H9 (cell line): ENCODE measurements at regions not wholly inside any gene's neighbourhood (a gene's known extent, or its start where the extent isn't known, plus 50 kb on each side); places are given as distances from the start of the nearest gene placed in this dataset.

Experiments used
- DNase-seq: peaks from one replicate; pipeline ENCODE4 v3.0.0-alpha.2; 2017
- H2AFZ ChIP-seq: one replicate; pipeline ENCODE4 v1.6.1; 2013; ENCODE audit warnings: mild to moderate bottlenecking, low read length, control low read depth, moderate library complexity
- H2AK5ac ChIP-seq: 2 replicates; pipeline ENCODE4 v1.6.1; 2013; ENCODE audit warnings: low read length, control low read depth, mixed read lengths; ENCODE audit not compliant: insufficient read length
- H2BK120ac ChIP-seq: one replicate; pipeline ENCODE4 v1.6.1; 2013; ENCODE audit warnings: low read depth, mild to moderate bottlenecking, low read length, control low read depth, inconsistent platforms; ENCODE audit not compliant: poor library complexity, severe bottlenecking
- H2BK12ac ChIP-seq: 2 replicates; pipeline ENCODE4 v1.6.1; 2013; ENCODE audit warnings: low read length, control low read depth, mixed read lengths, low read depth; ENCODE audit not compliant: insufficient read length
- H2BK15ac ChIP-seq: 2 replicates; pipeline ENCODE4 v1.6.1; 2013; ENCODE audit warnings: low read depth, low read length, control low read depth
- H2BK20ac ChIP-seq: one replicate; pipeline ENCODE4 v1.6.1; 2013; ENCODE audit warnings: low read depth, mild to moderate bottlenecking, low read length, control low read depth, inconsistent platforms; ENCODE audit not compliant: poor library complexity, severe bottlenecking
- H2BK5ac ChIP-seq: 2 replicates; pipeline ENCODE4 v1.6.1; 2013; ENCODE audit warnings: low read length, control low read depth, mixed read lengths; ENCODE audit not compliant: insufficient read length
- H3K14ac ChIP-seq: 2 replicates; pipeline ENCODE4 v1.6.1; 2013; ENCODE audit warnings: low read length, control low read depth; ENCODE audit not compliant: insufficient read depth
- H3K18ac ChIP-seq: 2 replicates; pipeline ENCODE4 v1.6.1; 2013; ENCODE audit warnings: low read depth, mild to moderate bottlenecking, mixed read lengths, low read length, control low read depth; ENCODE audit not compliant: insufficient read length
- H3K23ac ChIP-seq: 2 replicates; pipeline ENCODE4 v1.6.1; 2013; ENCODE audit warnings: low read length, control low read depth, mixed read lengths, low read depth; ENCODE audit not compliant: insufficient read length
- H3K23me2 ChIP-seq: 2 replicates; pipeline ENCODE4 v1.6.1; 2013; ENCODE audit warnings: low read depth, mild to moderate bottlenecking, mixed read lengths, low read length, control low read depth; ENCODE audit not compliant: insufficient read length, poor library complexity, severe bottlenecking
- H3K27ac ChIP-seq: 2 replicates; pipeline ENCODE4 v1.5.1; 2013; ENCODE audit warnings: low read length, control low read depth, mixed read lengths, low read depth; ENCODE audit not compliant: insufficient read length
- H3K27me3 ChIP-seq: 2 replicates; pipeline ENCODE4 v1.6.1; 2013; ENCODE audit warnings: low read length, control low read depth, inconsistent platforms; ENCODE audit not compliant: insufficient read depth
- H3K4ac ChIP-seq: 2 replicates; pipeline ENCODE4 v1.6.1; 2013; ENCODE audit warnings: low read depth, mild to moderate bottlenecking, control low read depth, inconsistent platforms, low read length, moderate library complexity
- H3K4me1 ChIP-seq: 2 replicates; pipeline ENCODE4 v1.6.1; 2013; ENCODE audit warnings: low read length, control low read depth, inconsistent platforms; ENCODE audit not compliant: insufficient read depth
- H3K4me2 ChIP-seq: 2 replicates; pipeline ENCODE4 v1.6.1; 2013; ENCODE audit warnings: low read length, control low read depth, mixed read lengths; ENCODE audit not compliant: insufficient read length, insufficient read depth
- H3K56ac ChIP-seq: 2 replicates; pipeline ENCODE4 v1.6.1; 2013; ENCODE audit warnings: low read depth, mild to moderate bottlenecking, mixed read lengths, low read length, control low read depth; ENCODE audit not compliant: insufficient read length
- H3K79me1 ChIP-seq: 2 replicates; pipeline ENCODE4 v1.6.1; 2013; ENCODE audit warnings: low read depth, mild to moderate bottlenecking, moderate library complexity, low read length, control low read depth, inconsistent platforms; ENCODE audit not compliant: insufficient read depth, poor library complexity, severe bottlenecking
- H3K79me2 ChIP-seq: 2 replicates; pipeline ENCODE4 v1.6.1; 2013; ENCODE audit warnings: low read length, control low read depth, inconsistent platforms; ENCODE audit not compliant: insufficient read depth
- H3K9ac ChIP-seq: 2 replicates; pipeline ENCODE4 v1.6.1; 2013; ENCODE audit warnings: low read length, control low read depth, mixed read lengths; ENCODE audit not compliant: insufficient read length; ENCODE audit errors: extremely low read depth
- H3K9me3 ChIP-seq: one replicate; pipeline ENCODE4 v1.6.1; 2013; ENCODE audit warnings: low read depth, low read length, inconsistent platforms; ENCODE audit not compliant: control insufficient read depth
- H3T11ph ChIP-seq: one replicate; pipeline ENCODE4 v1.6.1; 2013; ENCODE audit warnings: mild to moderate bottlenecking, low read length, control low read depth, inconsistent platforms
- H4K20me1 ChIP-seq: one replicate; pipeline ENCODE4 v1.6.1; 2013; ENCODE audit not compliant: control insufficient read depth, insufficient read length, insufficient read depth
- H4K5ac ChIP-seq: 2 replicates; pipeline ENCODE4 v1.6.1; 2013; ENCODE audit warnings: low read depth, mild to moderate bottlenecking, mixed read lengths, low read length, control low read depth; ENCODE audit not compliant: insufficient read length
- H4K8ac ChIP-seq: replicated peaks from 2 replicates; pipeline ENCODE4 v1.6.1; 2013; ENCODE audit warnings: low read length, control low read depth, mixed read lengths, low read depth; ENCODE audit not compliant: insufficient read length
- H4K91ac ChIP-seq: 2 replicates; pipeline ENCODE4 v1.6.1; 2013; ENCODE audit warnings: low read depth, mild to moderate bottlenecking, moderate library complexity, mixed read lengths, low read length, control low read depth; ENCODE audit not compliant: insufficient read length
- H3K27ac Mint-ChIP-seq, 3 experiments: 2 replicates in 2 of 3; 3 replicates in 1 of 3; pipeline ENCODE4 v1.8.0; 2020 to 2021; ENCODE audit warnings: mixed read lengths in 3 of 3, mild to moderate bottlenecking in 1 of 3, moderate library complexity in 1 of 3
- H3K27me3 Mint-ChIP-seq: 2 replicates; pipeline ENCODE4 v1.8.0; 2021; ENCODE audit warnings: low read depth, mild to moderate bottlenecking, moderate library complexity, mixed read lengths
- H3K36me3 Mint-ChIP-seq, 3 experiments: 2 replicates in 2 of 3; 3 replicates in 1 of 3; pipeline ENCODE4 v1.8.0; 2020 to 2021; ENCODE audit warnings: low read depth in 3 of 3, mixed read lengths in 3 of 3; ENCODE audit not compliant: insufficient read depth in 1 of 3
- H3K4me1 Mint-ChIP-seq, 2 experiments: 2 replicates each; pipeline ENCODE4 v1.8.0; 2020; ENCODE audit warnings: mixed read lengths in 2 of 2
- H3K4me3 Mint-ChIP-seq, 2 experiments: 2 replicates in 1 of 2; 3 replicates in 1 of 2; pipeline ENCODE4 v1.8.0; 2020 to 2021; ENCODE audit warnings: mild to moderate bottlenecking in 2 of 2, mixed read lengths in 2 of 2, moderate library complexity in 1 of 2
- H3K9me3 Mint-ChIP-seq, 2 experiments: 2 replicates in 1 of 2; 3 replicates in 1 of 2; pipeline ENCODE4 v1.8.0; 2020; ENCODE audit warnings: mild to moderate bottlenecking in 2 of 2, mixed read lengths in 2 of 2, moderate library complexity in 1 of 2
- WGBS: extraction: QIAGEN DNeasy Blood & Tissue Kit; methylation state at CpG from one replicate; pipeline ENCODE4 v1.1.7; 2013; ENCODE audit warnings: missing lambda C conversion rate, low lambda C conversion rate, mixed read lengths; ENCODE audit not compliant: insufficient read length; ENCODE audit errors: extremely low coverage; 5-methylcytosine and 5-hydroxymethylcytosine counted together
- TF ChIP-seq, protein P1 (sequence below): fragments of 200-600 bp; sonication (generic); conservative IDR thresholded peaks from 3 replicates; pipeline ENCODE4 v1.8.0; 2021; ENCODE audit warnings: antibody characterized with exemption, mild to moderate bottlenecking

DNA sequence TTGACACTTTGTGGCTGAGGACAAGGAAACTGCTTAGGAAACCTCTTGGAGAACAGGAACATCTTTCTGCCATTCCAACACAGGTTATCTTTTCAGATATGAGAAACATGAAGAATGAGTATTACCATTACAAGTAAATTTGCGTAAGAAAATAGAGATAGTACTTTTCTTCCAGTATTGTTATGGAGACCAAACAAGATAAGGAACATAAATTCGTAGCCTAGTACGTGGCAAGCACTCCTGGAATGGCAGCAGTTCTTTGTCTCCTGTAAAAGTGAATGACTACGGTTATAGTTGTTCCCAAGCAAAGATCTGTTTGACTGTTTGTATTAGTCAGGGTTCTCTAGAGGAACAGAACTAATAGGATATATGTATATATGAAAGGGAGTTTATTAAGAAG is 843.1 kb downstream of the STIM2 start:
- Histone ChIP-seq H3K23me2 (no peaks in the 10 kb centered on the region), H3K4me1 (peaks cover 4% of the 10 kb centered on the region), H4K5ac (no peak overlapping the region), H2BK12ac (no peak overlapping the region), H2BK120ac (no peak overlapping the region), H3K4ac (no peak overlapping the region), H4K91ac (no peak overlapping the region), H3K56ac (no peak overlapping the region), H3K9me3 (no peaks in the 10 kb centered on the region), H3K27me3 (no peaks in the 10 kb centered on the region), H2BK5ac (no peak overlapping the region), H3K18ac (no peak overlapping the region), H2AFZ (no peak overlapping the region), H2AK5ac (no peak overlapping the region), H3K27ac (no peak overlapping the region), H3K14ac (no peak overlapping the region), H4K20me1 (no peaks in the 10 kb centered on the region), H3T11ph (no peak overlapping the region), H2BK20ac (no peak overlapping the region), H4K8ac (no peak overlapping the region), H3K79me1 (no peaks in the 10 kb centered on the region), H3K79me2 (no peaks in the 10 kb centered on the region), H3K9ac (no peak overlapping the region), H3K4me2 (no peak overlapping the region), H2BK15ac (no peak overlapping the region), H3K23ac (no peak overlapping the region)
- TF ChIP-seq, protein P1, sequence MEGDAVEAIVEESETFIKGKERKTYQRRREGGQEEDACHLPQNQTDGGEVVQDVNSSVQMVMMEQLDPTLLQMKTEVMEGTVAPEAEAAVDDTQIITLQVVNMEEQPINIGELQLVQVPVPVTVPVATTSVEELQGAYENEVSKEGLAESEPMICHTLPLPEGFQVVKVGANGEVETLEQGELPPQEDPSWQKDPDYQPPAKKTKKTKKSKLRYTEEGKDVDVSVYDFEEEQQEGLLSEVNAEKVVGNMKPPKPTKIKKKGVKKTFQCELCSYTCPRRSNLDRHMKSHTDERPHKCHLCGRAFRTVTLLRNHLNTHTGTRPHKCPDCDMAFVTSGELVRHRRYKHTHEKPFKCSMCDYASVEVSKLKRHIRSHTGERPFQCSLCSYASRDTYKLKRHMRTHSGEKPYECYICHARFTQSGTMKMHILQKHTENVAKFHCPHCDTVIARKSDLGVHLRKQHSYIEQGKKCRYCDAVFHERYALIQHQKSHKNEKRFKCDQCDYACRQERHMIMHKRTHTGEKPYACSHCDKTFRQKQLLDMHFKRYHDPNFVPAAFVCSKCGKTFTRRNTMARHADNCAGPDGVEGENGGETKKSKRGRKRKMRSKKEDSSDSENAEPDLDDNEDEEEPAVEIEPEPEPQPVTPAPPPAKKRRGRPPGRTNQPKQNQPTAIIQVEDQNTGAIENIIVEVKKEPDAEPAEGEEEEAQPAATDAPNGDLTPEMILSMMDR, result no peak
- H3K9me3 Mint-ChIP-seq, result no peaks in the 10 kb centered on the region
- no peaks in the 10 kb centered on the region; a peak in 2 of 7 replicates for H3K36me3 Mint-ChIP-seq
- no peak overlapping the region for H3K4me3 Mint-ChIP-seq
- no CpG with 5 or more reads among the region's 4 CpGs for WGBS
- H3K27me3 Mint-ChIP-seq, result no peaks in the 10 kb centered on the region
- no peak for DNase-seq
- peaks cover 13 to 14% of the 10 kb centered on the region in 2 experiments for H3K4me1 Mint-ChIP-seq
- no peak overlapping the region for H3K27ac Mint-ChIP-seq
